GM10248 (cell line): ENCODE measurements at regions not wholly inside any gene's neighbourhood (a gene's known extent, or its start where the extent isn't known, plus 50 kb on each side); places are given as distances from the start of the nearest gene placed in this dataset.

Source experiments
- CTCF ChIA-PET: fragments of 300-600 bp; sonication (Branson Sonifier 250); formaldehyde crosslinking; extraction: SDS; loops from one replicate; lab custom pipeline; 2021; ENCODE audit warnings: antibody characterized with exemption; lab: Yijun Ruan, JAX
- POLR2A ChIA-PET: fragments of 350-650 bp; sonication (Branson Sonifier 250); formaldehyde crosslinking; extraction: SDS; loops from one replicate; lab custom pipeline; 2020; ENCODE audit warnings: antibody characterized with exemption; lab: Yijun Ruan, JAX
- DNase-seq: peaks from one replicate; pipeline ENCODE4 v3.0.0; 2012; ENCODE audit errors: extremely low spot score
- TF ChIP-seq, protein P1 (sequence below): IDR thresholded peaks from 2 replicates; pipeline ENCODE4 v1.5.1; 2012; ENCODE audit warnings: mild to moderate bottlenecking, low read depth; ENCODE audit errors: extremely low read depth, missing control alignments, control extremely low read depth

DNA sequence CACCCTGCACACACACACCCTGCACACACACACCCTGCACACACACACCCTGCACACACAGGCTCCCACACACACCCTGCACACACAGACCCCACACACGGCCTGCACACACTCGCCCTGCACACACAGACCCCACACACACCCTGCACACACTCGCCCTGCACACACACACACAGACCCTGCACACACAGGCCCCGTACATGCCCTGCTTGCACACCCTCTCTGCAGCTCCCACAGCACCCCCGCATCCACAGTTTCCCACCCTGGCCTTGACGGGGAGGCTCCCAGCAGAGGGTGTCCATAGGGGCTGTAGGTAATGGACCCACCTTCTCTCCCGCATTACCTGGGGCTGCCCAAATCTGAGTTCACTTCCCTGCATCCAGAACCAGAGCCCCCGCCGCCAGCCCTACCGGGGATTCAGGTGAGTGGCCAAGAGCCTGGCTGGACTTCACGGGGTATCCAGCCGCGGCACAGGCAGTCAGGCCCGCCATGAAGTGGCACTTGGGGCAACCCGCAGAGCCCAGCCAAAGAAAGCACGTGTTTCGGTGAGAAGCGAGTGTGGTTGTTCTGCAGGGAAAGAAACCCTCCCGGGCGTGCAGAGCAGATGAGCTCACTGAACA, 88.6 kb upstream of the GPC1 start:
- no peak for DNase-seq
- TF ChIP-seq, protein P1, sequence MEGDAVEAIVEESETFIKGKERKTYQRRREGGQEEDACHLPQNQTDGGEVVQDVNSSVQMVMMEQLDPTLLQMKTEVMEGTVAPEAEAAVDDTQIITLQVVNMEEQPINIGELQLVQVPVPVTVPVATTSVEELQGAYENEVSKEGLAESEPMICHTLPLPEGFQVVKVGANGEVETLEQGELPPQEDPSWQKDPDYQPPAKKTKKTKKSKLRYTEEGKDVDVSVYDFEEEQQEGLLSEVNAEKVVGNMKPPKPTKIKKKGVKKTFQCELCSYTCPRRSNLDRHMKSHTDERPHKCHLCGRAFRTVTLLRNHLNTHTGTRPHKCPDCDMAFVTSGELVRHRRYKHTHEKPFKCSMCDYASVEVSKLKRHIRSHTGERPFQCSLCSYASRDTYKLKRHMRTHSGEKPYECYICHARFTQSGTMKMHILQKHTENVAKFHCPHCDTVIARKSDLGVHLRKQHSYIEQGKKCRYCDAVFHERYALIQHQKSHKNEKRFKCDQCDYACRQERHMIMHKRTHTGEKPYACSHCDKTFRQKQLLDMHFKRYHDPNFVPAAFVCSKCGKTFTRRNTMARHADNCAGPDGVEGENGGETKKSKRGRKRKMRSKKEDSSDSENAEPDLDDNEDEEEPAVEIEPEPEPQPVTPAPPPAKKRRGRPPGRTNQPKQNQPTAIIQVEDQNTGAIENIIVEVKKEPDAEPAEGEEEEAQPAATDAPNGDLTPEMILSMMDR: no peak
- ChIA-PET POLR2A (no interaction called here), CTCF (no interaction called here)

DNA sequence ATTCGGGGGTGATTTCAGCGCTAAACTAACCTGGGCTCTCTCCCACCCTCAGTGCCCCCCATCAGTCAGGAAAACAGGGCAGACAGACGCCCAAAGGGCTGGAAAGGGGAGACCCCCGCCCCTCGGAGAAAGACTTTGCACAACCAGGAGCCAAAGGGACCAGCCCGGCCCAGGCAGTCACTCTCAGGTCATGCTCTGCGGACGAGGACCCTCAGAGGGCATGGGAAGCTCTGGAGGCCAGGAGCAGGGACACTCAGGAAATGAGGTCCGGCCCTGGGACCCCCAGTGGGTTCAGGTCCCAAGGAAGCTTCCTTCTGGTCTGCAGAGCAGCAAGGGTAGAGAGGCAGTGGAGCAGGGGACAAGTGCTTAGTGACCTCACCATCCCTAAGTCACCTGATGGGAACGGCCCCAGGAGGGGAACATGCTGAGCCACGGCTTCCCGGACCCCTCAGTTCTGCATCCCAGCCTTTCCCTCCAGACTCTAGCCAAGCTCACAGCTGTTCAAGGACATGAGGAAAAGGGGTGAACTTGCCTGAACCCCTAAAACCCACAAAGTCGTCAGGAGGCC, 88.0 kb upstream of the GPC1 start:
- POLR2A ChIA-PET: no interaction called here
- CTCF ChIA-PET: no interaction called here

DNA sequence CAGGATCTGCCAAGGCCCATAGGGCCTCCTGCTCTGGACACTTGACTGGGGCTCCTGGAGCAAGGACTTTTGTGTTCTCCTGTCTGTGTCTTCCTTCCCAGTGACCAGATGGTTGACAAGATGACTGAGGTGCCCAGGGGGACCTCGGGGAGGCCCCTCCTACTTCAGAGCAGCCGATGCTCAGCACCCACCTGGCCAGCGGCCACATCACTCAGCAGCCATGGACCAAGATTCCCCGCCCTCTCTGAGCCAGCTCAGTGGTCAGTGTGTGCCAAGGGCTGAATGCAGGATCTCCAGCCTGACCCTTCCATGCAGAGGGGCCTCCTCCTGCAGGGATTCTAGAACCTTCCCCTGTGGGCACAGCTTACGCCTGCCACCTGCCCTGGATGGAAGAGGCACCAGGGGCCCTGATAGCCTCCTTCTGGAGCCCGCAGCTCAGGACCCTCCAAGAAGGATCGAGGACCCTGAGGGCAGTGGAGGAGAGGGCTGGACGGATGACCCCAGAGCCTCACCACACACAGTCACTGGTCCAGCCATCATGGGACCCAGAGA, 87.4 kb upstream of the GPC1 start:
- no peak for DNase-seq
- TF ChIP-seq, protein P1: no peak
- ChIA-PET CTCF (no interaction called here), POLR2A (no interaction called here)

More for the DNA sequence above, 88.0 kb upstream of the GPC1 start:
- no peak for DNase-seq
- TF ChIP-seq, protein P1: no peak

DNA sequence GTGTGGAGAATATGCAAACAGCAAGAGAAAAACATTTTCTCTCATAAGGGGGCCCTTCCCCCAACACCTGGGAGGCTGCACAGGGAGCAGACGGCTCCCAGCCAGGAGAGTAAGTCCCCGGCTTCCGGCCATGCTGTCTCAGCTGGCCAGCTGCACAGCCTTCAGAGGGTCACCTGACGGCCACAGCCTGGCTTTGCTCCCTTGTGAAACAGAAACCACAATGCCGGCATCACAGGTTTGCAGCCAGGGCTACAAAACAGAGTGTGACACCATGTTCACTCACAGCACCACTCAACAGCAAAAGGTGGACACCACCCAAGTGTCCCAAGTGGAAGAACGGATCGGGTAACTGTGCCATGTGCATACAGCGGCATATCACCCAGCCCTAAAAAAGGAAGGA, 86.9 kb upstream of the GPC1 start:
- TF ChIP-seq, protein P1: no peak

DNA sequence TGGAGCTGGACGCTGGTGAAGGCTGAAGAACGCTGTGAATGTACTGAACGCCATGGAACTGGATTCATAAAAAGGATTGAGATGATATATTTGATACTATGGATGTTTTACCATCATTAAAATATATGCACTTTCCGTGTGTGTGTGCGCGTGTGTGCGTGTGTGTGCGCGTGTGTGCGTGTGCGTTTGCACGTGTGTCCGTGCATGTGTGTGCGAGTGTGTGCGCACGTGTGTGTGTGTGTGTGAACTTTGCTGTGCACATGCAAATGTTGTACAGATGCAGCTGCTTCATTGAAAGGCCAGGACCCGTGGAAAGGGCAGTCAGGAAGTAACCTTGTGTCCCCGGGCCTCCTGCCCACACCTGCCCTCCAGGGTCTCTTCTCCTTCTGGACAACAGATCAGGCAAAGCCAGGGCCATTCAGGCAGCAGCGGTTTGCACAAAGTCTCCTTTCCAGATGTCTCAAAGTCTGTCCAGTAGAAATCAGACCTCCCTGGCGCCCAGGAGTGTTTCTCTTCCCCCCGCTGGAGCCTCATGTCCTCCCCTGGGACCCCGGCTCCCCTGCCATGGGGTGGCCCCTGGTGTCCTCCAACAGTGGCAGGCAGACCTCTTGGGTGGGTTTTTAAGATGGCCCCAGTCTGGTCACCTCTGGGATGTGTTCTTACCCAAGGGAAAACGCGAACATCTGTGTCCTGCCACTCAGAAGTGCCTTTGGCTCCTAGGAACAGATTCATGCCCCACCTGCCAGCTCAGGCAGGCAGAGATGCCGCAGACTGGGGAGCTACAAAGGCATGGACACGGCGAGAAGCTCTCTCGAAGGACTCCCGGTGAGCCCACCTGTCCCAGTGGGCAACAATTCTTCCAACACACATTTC, 86.1 kb upstream of the GPC1 start:
- no peak for DNase-seq
- TF ChIP-seq, protein P1: no peak
- ChIA-PET POLR2A (no interaction called here), CTCF (no interaction called here)

More for the DNA sequence above, 86.9 kb upstream of the GPC1 start:
- POLR2A ChIA-PET: no interaction called here
- CTCF ChIA-PET: no interaction called here
- DNase-seq: no peak

DNA sequence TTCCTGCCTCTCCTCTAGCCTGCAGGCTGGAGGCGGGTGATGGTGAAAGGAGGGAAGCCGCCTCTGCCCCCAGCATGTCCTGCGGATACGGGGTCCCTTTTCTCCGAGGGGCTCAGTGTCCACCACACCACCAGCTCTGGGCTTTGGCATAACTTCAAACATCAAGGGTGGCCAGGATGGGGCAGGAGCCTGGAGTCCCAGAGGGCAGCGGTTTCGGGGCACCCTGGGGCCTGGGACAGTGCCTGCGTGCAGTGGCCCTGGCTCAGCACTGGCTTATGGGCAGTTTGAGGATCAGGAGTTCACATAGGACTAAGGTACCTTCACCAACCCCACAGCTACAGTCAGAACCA, 85.5 kb upstream of the GPC1 start:
- TF ChIP-seq, protein P1: no peak
- POLR2A ChIA-PET: no interaction called here
- CTCF ChIA-PET: no interaction called here
- DNase-seq: no peak
